CD4-positive, CD25-positive, alpha-beta regulatory T cell (primary cell): ENCODE measurements at regions not wholly inside any gene's neighbourhood (a gene's known extent, or its start where the extent isn't known, plus 50 kb on each side); places are given as distances from the start of the nearest gene placed in this dataset.
"Not testable (repeated sequence)": the region's sequence is repeated elsewhere in the genome, so short reads cannot be mapped to it uniquely, and the experiment has no call there.

Experiments
- ATAC-seq, 2 donors: fragments of 150-1000 bp; cut with Tn5 transposase; one replicate each; pipeline ENCODE4 v1.10.0; 2021; ENCODE audit warnings: low read depth in 2 of 2, moderate number of reproducible peaks in 2 of 2, moderate library complexity in 1 of 2
- DNase-seq, 3 donors: peaks; one replicate each; pipeline versions ENCODE4 v3.0.0 to v3.0.0-alpha.2; 2012 to 2022; ENCODE audit warnings: mixed read lengths in 1 of 3
- H3K27ac ChIP-seq: one replicate; pipeline ENCODE4 v1.7.0; 2013; ENCODE audit warnings: mild to moderate bottlenecking, low read length; ENCODE audit not compliant: insufficient read depth, poor library complexity, severe bottlenecking
- H3K27me3 ChIP-seq: one replicate; pipeline ENCODE4 v1.7.0; 2013; ENCODE audit warnings: low read length; ENCODE audit not compliant: control insufficient read depth, insufficient read depth
- H3K36me3 ChIP-seq: one replicate; pipeline ENCODE4 v1.7.0; 2013; ENCODE audit warnings: mild to moderate bottlenecking, low read length, moderate library complexity; ENCODE audit not compliant: control insufficient read depth, insufficient read depth
- H3K4me1 ChIP-seq: 2 replicates; pipeline ENCODE4 v1.7.0; 2013; ENCODE audit warnings: mild to moderate bottlenecking, low read length; ENCODE audit not compliant: insufficient read depth, control insufficient read depth, poor library complexity, severe bottlenecking
- H3K4me3 ChIP-seq: one replicate; pipeline ENCODE4 v1.7.0; 2013; ENCODE audit warnings: low read depth, mild to moderate bottlenecking, low read length, moderate library complexity
- H3K9me3 ChIP-seq, 2 experiments: 1 replicate in 1 of 2; 2 replicates in 1 of 2; pipeline ENCODE4 v1.7.0; 2013; ENCODE audit warnings: low read length in 2 of 2, mild to moderate bottlenecking in 1 of 2, moderate library complexity in 1 of 2; ENCODE audit not compliant: control insufficient read depth in 2 of 2
- H3K27ac Mint-ChIP-seq, 3 donors: one replicate each; pipeline ENCODE4 v1.8.0; 2020 to 2022; ENCODE audit warnings: mild to moderate bottlenecking in 3 of 3, mixed read lengths in 3 of 3, moderate library complexity in 2 of 3
- H3K27me3 Mint-ChIP-seq: one replicate; pipeline ENCODE4 v1.8.0; 2022; ENCODE audit warnings: mild to moderate bottlenecking, mixed read lengths
- H3K36me3 Mint-ChIP-seq: one replicate; pipeline ENCODE4 v1.8.0; 2020; ENCODE audit warnings: mixed read lengths
- H3K4me1 Mint-ChIP-seq, 4 donors: one replicate each; pipeline ENCODE4 v1.8.0; 2020 to 2022; ENCODE audit warnings: mixed read lengths in 4 of 4, mild to moderate bottlenecking in 1 of 4
- H3K4me3 Mint-ChIP-seq, 4 donors: one replicate each; pipeline ENCODE4 v1.8.0; 2020 to 2022; ENCODE audit warnings: mild to moderate bottlenecking in 4 of 4, mixed read lengths in 4 of 4, moderate library complexity in 3 of 4
- H3K9me3 Mint-ChIP-seq, 7 donors: one replicate each; pipeline ENCODE4 v1.8.0; 2020 to 2022; ENCODE audit warnings: mixed read lengths in 7 of 7, mild to moderate bottlenecking in 3 of 7, moderate library complexity in 2 of 7

DNA sequence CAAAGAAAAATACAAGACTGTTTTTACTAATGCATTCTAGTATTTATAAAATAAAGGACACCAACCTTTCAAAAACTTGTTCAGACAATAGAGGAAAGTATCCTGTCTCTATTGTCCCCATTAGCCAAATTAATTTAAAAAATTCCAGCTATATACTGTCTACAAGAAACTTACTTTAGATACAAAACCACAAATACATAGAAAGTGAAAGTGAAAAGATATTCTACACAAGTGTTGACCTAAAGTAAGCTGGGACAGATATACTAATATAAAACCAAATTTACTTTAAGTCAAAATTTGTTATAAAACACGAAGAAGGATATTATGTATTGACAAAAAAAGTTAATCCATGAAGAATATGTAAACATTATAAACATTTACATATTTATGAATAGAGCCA, 893.3 kb upstream of the TMEFF2 start:
- Histone ChIP-seq H3K27me3 (no peaks in the 10 kb centered on the region), H3K9me3 (no peaks in the 10 kb centered on the region), H3K27ac (no peak overlapping the region), H3K4me3 (no peak overlapping the region), H3K36me3 (no peaks in the 10 kb centered on the region), H3K4me1 (no peaks in the 10 kb centered on the region)
- no peak for ATAC-seq
- Mint-ChIP-seq H3K36me3 (no peaks in the 10 kb centered on the region), H3K27ac (no peak overlapping the region), H3K4me1 (no peaks in the 10 kb centered on the region), H3K9me3 (peaks cover 0 to 5% (median 0%) of the 10 kb centered on the region in 7 donors), H3K4me3 (no peak overlapping the region), H3K27me3 (no peaks in the 10 kb centered on the region)
- no peak for DNase-seq

DNA sequence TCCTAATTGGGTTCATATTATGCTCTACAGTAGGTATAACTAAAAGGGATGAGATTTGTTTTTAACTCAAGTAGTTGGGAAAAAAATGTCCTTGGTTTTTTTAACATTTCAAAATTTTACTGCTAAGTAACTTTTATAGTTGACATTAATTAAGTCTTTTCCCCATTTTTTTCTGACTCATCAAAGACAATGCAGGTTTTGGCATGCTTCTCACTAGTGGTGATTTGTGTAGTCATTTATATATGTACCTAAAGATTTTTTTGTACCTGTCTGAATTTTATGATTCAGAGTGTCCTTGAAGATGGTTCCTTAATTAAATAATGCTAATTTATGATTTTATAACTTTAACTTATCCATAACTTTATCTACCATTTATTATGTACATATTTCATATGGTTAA, 882.3 kb upstream of the TMEFF2 start:
- Histone ChIP-seq H3K36me3 (no peaks in the 10 kb centered on the region), H3K4me1 (no peaks in the 10 kb centered on the region), H3K9me3 (no peaks in the 10 kb centered on the region), H3K27me3 (no peaks in the 10 kb centered on the region), H3K27ac (no peak overlapping the region), H3K4me3 (no peak overlapping the region)
- no peaks in the 10 kb centered on the region for H3K36me3 Mint-ChIP-seq
- no peak for DNase-seq
- no peaks in the 10 kb centered on the region for H3K4me1 Mint-ChIP-seq
- H3K27me3 Mint-ChIP-seq: no peaks in the 10 kb centered on the region
- H3K27ac Mint-ChIP-seq: no peak overlapping the region
- peaks cover 0 to 4% (median 0%) of the 10 kb centered on the region in 7 donors for H3K9me3 Mint-ChIP-seq
- no peak for ATAC-seq
- H3K4me3 Mint-ChIP-seq: no peak overlapping the region

DNA sequence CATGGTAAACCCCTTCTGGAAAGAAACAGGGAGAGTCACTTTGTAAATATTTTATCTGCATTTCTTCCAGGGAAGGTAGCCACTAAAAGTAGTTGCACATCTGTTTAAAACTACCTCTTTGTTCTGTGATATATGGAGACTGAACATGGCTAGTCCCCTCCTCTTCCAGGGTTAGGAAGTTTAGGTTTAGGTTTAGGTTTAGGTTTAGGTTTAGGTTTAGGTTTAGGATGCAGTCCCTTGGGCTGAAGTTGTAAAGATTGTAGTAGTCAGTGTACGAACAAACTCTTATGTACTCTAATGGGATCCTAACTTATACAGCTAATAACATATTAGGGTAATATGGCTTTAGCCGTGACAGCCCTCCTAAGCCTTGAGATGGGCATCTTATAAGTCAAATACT, 880.2 kb upstream of the TMEFF2 start:
- no peak for ATAC-seq

DNA sequence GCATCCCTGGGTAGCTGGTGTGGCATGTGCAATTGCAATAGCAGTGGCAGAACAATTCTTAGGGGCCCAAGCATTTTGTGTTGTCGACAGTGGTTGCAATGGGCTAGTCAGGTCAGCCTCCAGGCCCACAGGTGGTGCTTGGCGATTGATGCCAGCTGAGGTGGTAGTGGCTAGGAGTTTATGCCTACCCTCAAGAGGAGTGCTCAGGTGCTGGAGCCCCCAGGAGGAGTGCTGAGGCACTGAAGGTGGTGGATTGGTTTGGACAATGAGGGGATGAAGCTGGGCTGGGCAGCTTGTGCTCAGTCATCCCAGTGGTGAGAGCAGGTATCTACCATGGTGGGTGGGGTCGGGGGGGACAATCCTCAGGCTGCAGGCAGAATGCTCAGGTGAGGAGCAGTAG, 877.9 kb upstream of the TMEFF2 start:
- ATAC-seq (no peak), DNase-seq (no peak)
- Mint-ChIP-seq H3K27ac (no peak overlapping the region), H3K27me3 (no peaks in the 10 kb centered on the region), H3K9me3 (peaks cover 0 to 12% (median 0%) of the 10 kb centered on the region in 7 donors), H3K36me3 (no peaks in the 10 kb centered on the region), H3K4me3 (no peak overlapping the region), H3K4me1 (peaks cover 0 to 5% (median 0%) of the 10 kb centered on the region in 4 donors)
- Histone ChIP-seq H3K36me3 (no peaks in the 10 kb centered on the region), H3K9me3 (peaks cover 0 to 2% of the 10 kb centered on the region in 2 experiments), H3K4me1 (no peaks in the 10 kb centered on the region), H3K4me3 (no peak overlapping the region), H3K27me3 (no peaks in the 10 kb centered on the region), H3K27ac (no peak overlapping the region)

More for the DNA sequence above, 880.2 kb upstream of the TMEFF2 start:
- Mint-ChIP-seq H3K4me3 (no peak overlapping the region), H3K9me3 (peaks cover 0 to 12% (median 0%) of the 10 kb centered on the region in 7 donors), H3K27me3 (no peaks in the 10 kb centered on the region), H3K27ac (no peak overlapping the region), H3K4me1 (no peaks in the 10 kb centered on the region), H3K36me3 (no peaks in the 10 kb centered on the region)
- Histone ChIP-seq H3K27ac (no peak overlapping the region), H3K27me3 (no peaks in the 10 kb centered on the region), H3K4me3 (no peak overlapping the region), H3K9me3 (no peaks in the 10 kb centered on the region), H3K36me3 (no peaks in the 10 kb centered on the region), H3K4me1 (no peaks in the 10 kb centered on the region)
- DNase-seq: no peak

DNA sequence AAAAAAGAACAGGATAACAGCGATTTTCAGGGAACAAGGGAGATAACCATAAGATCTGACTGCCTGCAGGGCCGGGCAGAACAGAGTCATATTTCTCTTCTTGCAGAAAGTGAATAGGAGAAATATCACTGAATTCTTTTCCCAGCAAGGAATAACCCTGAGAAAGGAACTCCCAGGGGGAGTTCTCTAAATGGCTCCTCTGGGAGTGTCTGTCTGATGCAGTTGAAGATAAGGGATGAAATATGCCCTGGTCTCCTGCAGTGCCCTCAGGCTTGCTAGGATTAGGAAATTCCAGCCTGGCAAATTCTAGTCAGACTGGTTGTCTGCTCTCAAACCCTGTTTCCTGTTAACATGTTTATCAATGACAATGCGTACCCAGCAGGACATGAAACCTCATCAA, 830.8 kb upstream of the TMEFF2 start:
- not testable (repeated sequence) for H3K36me3 ChIP-seq, H3K27ac ChIP-seq, ATAC-seq, H3K4me3 Mint-ChIP-seq, H3K36me3 Mint-ChIP-seq, H3K4me1 ChIP-seq, H3K27me3 ChIP-seq, DNase-seq, H3K4me3 ChIP-seq, H3K9me3 ChIP-seq, H3K27ac Mint-ChIP-seq, H3K27me3 Mint-ChIP-seq, H3K4me1 Mint-ChIP-seq
- peaks cover 2 to 23% (median 17%) of the 10 kb centered on the region in 7 donors for H3K9me3 Mint-ChIP-seq

DNA sequence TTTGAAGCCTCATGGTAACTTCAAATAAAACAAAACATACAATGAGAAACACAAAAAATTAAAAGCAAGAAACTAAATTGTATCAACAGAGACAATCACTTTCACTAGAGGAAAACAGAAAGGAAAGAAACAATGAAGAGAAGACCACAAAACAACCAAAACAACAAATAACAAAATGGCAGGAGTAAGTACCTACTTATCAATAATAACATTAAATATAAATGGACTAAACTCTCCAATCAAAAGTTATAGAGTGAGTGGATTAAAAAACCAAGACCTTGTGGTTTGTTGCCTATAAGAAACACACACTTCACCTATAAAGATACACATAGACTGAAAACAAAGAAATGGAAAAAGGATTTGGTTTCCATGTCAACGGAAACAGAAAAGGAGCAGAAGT, 830.1 kb upstream of the TMEFF2 start:
- Mint-ChIP-seq H3K27ac (peak overlapping the region in 1 of 3 donors; percentile 41), H3K9me3 (peaks cover 0 to 19% (median 12%) of the 10 kb centered on the region in 7 donors), H3K36me3 (no peaks in the 10 kb centered on the region), H3K4me3 (no peak overlapping the region), H3K4me1 (no peaks in the 10 kb centered on the region), H3K27me3 (no peaks in the 10 kb centered on the region)
- Histone ChIP-seq H3K27ac (no peak overlapping the region), H3K9me3 (no peaks in the 10 kb centered on the region), H3K27me3 (no peaks in the 10 kb centered on the region), H3K4me1 (no peaks in the 10 kb centered on the region), H3K4me3 (no peak overlapping the region), H3K36me3 (no peaks in the 10 kb centered on the region)
- DNase-seq (no peak), ATAC-seq (no peak)

DNA sequence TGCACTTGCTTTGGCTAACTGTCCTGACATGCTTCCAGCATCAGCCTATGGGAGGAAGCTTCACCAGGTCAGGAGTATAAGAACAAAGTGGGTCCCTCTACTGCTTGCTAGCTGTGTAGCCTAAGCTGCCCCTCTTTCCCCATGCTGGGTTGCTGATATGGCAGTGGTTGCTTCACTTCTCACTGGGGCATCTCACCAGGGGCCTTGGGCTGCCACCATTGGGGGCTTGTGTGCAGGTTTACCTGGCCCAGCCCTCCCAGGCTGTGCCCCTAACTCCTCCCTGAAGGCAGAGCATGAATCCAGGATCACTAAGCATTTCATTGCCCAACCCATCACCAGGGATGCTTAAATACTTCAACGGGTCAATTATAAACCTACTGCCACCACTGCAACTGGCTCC, 817.1 kb upstream of the TMEFF2 start:
- Histone ChIP-seq H3K27me3 (no peaks in the 10 kb centered on the region), H3K4me1 (no peaks in the 10 kb centered on the region), H3K27ac (no peak overlapping the region), H3K36me3 (no peaks in the 10 kb centered on the region), H3K4me3 (no peak overlapping the region), H3K9me3 (no peaks in the 10 kb centered on the region)
- no peaks in the 10 kb centered on the region for H3K36me3 Mint-ChIP-seq
- H3K9me3 Mint-ChIP-seq: peaks cover 0 to 5% (median 0%) of the 10 kb centered on the region in 7 donors
- no peak overlapping the region for H3K4me3 Mint-ChIP-seq
- H3K27me3 Mint-ChIP-seq: no peaks in the 10 kb centered on the region
- no peak overlapping the region for H3K27ac Mint-ChIP-seq
- no peaks in the 10 kb centered on the region for H3K4me1 Mint-ChIP-seq
- DNase-seq: no peak
- no peak for ATAC-seq

DNA sequence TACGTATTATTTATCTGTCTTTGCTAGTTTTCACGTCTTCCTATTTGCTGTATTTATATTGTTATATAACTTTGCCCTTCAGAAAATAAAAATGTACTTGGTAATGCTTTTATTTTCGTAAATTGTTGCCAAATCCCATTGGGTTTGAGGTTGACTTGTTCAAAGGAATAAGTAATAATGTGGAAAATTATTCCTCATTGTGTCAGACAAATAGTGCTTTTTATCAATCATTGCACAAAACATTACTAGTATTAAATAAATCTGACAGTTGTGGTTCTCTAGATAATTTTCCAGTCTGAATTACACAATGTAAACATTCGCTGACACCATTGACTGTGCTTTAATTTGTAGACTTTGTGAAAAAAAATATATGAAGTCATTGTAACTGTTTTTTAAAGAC, 798.3 kb upstream of the TMEFF2 start:
- Mint-ChIP-seq H3K4me1 (no peaks in the 10 kb centered on the region), H3K9me3 (peaks cover 0 to 9% (median 4%) of the 10 kb centered on the region in 7 donors), H3K27me3 (no peaks in the 10 kb centered on the region), H3K36me3 (no peaks in the 10 kb centered on the region), H3K4me3 (no peak overlapping the region), H3K27ac (no peak overlapping the region)
- H3K27me3 ChIP-seq: no peaks in the 10 kb centered on the region
- DNase-seq (no peak), ATAC-seq (no peak)
- H3K9me3 ChIP-seq: no peaks in the 10 kb centered on the region
- no peak overlapping the region for H3K27ac ChIP-seq
- no peak overlapping the region for H3K4me3 ChIP-seq
- H3K36me3 ChIP-seq: no peaks in the 10 kb centered on the region
- no peaks in the 10 kb centered on the region for H3K4me1 ChIP-seq
